Activated T-cell treated with anti-CD3 and anti-CD28 coated beads, Interleukin-2, amount 50 U/mL, for 48 hours (primary cell): ENCODE measurements at regions not wholly inside any gene's neighbourhood (a gene's known extent, or its start where the extent isn't known, plus 50 kb on each side); places are given as distances from the start of the nearest gene placed in this dataset.
"Not testable (repeated sequence)": the region's sequence is repeated elsewhere in the genome, so short reads cannot be mapped to it uniquely, and the experiment has no call there.

Source experiments
- DNase-seq, 2 experiments: peaks; one replicate each; pipeline ENCODE4 v3.0.0-alpha.2; 2020

- DNase-seq, result no peak
These were observed 892.3 kb downstream of the LTN1 start for GRCh38 chr21:28100366-28100765.

- DNase-seq, result no peak
These were observed 893.5 kb downstream of the LTN1 start for GRCh38 chr21:28099001-28099705.

- DNase-seq, result no peak
These were observed 901.2 kb downstream of the LTN1 start for GRCh38 chr21:28091466-28091865.

- no peak for DNase-seq
These were observed 902.1 kb downstream of the LTN1 start for GRCh38 chr21:28090546-28090945.

DNA sequence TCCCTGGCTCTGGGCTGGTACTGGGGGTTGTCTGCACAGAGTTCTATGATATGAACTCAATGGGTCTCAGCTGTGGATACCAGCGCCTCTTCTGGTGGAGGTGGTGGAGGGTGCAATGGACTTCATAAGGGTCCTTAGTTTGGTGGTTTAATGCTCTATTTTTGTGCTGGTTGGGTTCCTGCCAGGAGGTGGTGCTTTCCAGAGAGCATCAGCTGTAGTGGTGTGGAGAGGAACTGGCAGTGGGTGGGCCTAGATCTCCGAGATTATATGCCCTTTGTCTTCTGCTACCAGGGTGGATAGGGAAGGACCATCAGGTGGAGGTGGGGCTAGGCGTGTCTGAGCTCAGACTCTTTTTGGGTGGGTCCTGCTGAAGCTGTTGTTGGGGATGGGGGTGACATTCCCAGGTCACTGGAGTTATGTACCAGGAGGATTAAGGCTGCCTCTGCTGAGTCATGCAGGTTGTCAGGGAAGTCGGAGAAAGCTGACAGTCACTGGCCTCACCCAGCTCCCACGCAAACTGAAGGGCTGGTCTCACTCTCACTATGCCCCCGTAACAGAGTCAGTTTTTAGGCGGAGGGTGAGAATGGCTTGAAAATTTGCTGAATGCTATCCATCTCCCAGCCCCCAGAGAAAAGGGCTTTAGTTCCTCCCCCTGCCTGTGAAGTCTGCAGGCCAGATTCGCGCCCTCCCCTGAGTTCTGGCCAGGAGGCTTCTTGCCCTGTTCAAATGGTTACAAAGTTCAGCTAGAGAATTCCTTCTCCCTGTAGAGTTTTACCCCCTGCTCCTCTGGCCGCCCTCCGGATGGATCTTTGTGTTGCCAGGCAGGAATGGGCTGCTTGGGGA, 902.9 kb downstream of the LTN1 start:
- no peak for DNase-seq

DNA sequence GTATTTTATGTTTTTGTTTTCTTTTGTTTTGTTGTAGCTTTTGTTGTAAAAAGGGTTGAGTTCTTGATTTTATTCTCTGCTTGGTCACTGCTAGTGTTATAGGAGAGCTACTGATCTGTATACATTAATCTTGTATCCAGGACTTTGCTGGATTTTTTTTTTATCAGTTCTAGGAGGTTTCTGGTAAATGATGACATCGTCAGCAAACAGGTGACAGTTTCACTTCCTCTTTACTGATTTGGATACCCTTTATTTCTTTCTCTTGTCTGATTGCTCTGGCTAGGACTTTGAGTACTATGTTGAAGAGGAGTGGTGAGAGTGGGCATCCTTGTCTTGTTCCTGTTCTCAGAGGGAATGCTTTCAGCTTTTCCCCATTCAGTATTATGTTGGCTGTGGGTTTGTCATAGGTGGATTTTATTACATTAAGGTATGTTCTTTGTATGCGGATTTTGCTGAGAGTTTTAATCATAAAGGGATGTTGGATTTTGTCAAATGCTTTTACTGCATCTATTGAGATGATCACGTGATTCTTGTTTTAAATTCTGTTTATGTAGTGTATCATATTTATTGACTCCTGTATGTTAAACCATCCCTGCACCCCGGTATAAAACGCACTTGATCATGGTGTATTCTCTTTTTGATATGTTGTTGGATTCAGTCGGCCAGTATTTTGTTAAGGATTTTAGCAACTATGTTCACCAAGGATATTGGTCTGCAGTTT, 905.7 kb downstream of the LTN1 start:
- no peak for DNase-seq

DNA sequence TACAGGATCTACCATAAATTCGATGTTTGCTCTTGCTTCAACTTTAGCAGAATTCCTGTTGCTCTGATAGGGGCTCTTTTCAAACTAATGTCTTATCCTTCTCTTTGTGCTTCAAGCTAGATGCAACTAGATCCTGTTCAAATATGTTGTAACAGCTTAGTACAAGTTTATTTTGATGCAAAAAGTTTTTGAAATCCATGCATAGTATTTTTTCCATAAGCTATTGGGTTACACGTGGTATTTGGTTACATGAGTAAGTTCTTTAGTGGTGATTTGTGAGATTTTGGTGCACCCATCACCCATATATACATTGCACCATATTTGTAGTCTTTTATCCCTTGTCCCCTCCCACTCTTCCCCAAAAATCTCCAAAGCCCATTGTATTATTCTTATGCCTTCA, 907.7 kb downstream of the LTN1 start:
- DNase-seq, result no peak

GRCh38 chr21:28083350-28083749, 909.3 kb downstream of the LTN1 start:
- DNase-seq, result no peak

DNA sequence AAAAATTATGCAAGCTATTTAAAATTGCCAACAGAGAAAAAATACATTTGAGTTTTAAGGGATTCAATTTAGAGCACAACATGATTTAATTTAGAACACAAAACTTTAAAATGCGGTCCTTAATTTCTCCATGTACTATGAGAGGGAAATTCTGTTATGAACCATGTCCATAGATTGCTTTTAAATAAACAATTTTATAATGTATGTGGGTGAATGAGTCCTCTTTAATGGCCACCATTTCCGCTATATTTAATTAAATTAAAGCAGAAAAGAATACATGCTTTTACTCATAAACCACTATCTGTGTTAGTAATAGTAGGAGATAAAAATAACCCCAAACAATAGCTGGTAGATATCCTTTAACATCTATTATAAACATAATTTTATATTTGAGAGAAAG, 914.6 kb downstream of the LTN1 start:
- DNase-seq, result no peak

DNA sequence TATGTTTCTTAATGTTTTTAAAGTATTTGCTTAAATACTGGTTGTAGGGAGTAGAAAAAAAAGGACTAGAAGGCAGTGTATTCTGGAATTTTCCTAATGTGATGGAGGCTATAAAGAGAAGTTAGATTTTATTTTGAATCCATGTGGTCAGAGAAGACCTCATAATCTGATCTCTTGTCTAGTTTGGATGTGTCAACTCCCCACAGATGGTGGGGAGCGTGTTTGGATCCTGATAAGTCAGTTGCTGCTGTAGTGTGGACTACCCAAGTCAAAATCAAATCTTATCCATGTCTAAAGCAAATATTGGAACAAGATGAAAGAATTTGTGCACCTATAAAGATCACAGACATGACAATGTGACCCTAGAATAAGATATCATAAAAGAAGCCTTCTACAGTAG, 918.0 kb downstream of the LTN1 start:
- no peak for DNase-seq

GRCh38 chr21:28072601-28073000, 920.1 kb downstream of the LTN1 start:
- no peak for DNase-seq

GRCh38 chr21:28069450-28069923, 923.2 kb downstream of the LTN1 start:
- no peak for DNase-seq

DNA sequence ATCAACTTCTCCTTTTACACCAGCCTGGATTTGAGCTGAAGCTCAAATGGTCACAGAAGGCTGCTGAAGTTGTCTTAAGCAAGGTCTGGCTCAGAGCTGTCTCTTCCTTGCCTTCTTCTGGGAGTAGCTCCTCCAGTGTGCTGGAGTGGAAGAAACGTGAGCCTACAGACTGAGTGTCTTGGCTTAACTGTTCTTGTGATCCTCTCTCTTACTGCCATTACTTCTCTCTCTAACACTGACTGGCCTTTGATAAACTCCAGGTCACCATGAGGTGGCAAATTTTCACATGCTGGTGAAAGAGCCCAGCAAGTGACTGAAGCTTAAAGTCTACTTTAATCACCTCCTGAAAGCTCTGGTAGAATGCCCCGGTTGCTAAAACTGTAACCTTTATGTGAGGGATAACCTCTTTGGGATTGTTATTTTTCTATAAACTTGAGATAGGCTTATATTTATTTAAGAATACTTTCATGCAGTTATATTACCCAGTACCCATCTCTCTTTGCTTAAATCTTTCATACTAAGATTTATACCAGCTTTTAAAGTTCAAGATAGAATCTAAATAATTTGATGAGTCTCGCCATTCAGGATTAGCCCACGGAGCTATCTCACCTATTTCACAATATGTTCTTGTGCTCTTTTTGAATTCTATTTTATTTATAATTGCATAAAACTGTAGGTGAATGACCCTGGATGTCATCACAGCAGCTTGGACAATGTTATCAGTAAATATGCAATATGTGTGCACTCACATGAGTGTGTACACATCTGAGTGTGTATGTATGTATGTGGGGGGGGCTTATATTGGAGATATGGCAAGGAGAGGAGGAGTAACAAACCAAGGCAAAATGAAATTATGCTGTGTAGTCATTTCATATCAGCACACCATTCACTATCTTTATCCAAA, 924.0 kb downstream of the LTN1 start:
- DNase-seq, result no peak

DNA sequence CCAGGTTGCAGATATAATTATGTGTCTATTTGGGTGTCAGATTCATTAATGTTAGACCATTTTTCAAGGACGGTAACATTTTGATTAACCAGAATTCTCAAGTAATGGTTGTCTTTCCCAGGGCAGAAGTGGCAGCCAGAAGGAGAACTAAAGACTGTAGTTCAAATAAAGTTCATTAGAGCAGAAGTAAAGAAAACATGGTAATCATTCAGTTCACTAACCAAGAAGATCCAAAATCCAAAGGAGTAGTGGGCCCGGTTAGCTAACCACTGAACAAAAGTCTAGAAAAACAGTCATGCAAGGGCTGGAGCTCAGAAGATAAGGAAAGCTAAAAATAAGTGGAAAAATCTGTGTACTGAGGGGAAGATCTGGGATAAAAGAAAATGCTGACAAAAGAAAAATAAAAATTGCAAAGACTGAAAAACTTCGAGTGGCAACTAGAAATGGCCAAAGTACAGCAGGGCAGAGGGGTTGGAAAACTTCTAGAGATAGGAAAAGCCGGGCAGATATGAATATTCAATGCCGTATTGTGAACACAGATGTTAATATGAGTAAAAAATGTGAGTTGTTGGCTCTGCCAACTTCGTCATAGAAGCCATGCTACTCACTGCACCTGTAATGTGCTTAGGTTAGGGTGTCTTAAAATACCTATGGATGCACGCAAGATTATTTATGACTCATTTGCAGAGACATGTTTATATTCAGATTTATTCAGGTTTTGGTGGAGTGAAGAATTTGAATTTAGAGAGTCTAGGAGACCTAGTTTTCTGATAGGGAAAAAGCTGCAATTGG, 925.9 kb downstream of the LTN1 start:
- DNase-seq, result no peak

DNA sequence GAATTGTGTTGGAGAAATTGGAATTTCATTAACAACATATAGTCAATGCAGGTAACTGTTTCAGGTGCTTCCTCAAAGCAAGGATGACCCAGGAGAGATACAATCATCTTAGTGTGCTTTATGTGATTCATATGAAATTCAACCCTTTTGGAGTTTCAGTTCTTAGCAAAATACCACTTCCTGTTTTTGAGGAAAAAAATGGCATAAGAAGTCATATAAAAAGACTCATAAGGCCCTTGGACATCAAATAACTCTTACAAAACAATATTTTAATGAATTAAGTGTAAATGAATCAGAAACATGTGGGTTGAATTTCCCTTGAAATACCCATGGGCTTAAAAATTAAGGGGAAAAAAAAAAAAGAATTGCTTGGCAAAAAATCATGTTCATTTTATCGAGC, 926.6 kb downstream of the LTN1 start:
- DNase-seq, result no peak

- no peak for DNase-seq
These were observed 929.1 kb downstream of the LTN1 start for GRCh38 chr21:28063241-28064216.

- DNase-seq, result not testable (repeated sequence)
These were observed 939.7 kb downstream of the LTN1 start for GRCh38 chr21:28052956-28053355.

GRCh38 chr21:28051649-28052048, 941.0 kb downstream of the LTN1 start:
- not testable (repeated sequence) for DNase-seq

- not testable (repeated sequence) for DNase-seq
These were observed 957.0 kb downstream of the LTN1 start for GRCh38 chr21:28035692-28036091.

GRCh38 chr21:28034916-28035315, 957.8 kb downstream of the LTN1 start:
- not testable (repeated sequence) for DNase-seq
